ENCODE measurements at regions not wholly inside any gene's neighbourhood (a gene's known extent, or its start where the extent isn't known, plus 50 kb on each side); places are given as distances from the start of the nearest gene placed in this dataset.

GRCh38 chr17:73724990-73725389, 80.7 kb upstream of the SDK2 start:
- H3K9me3 Mint-ChIP-seq (ENCODE audit: unreplicated experiment): peaks cover 7% of the 10 kb centered on the region
- peaks cover 7% of the 10 kb centered on the region for H3K27me3 Mint-ChIP-seq (ENCODE audit: unreplicated experiment)
- no peak overlapping the region for H3K4me3 Mint-ChIP-seq (ENCODE audit: unreplicated experiment)
- peaks cover 9% of the 10 kb centered on the region for H3K4me1 Mint-ChIP-seq (ENCODE audit: low read depth, unreplicated experiment)
- no peak for TF ChIP-seq CTCF (IDR thresholded peaks at IDR 0.05; ENCODE audit: partially characterized antibody, unreplicated experiment)
- no peak overlapping the region for H3K27ac Mint-ChIP-seq (ENCODE audit: unreplicated experiment)
- peaks cover 5% of the 10 kb centered on the region for H3K36me3 Mint-ChIP-seq (ENCODE audit: unreplicated experiment)
- no peak for DNase-seq

GRCh38 chr17:73725794-73726515, 81.7 kb upstream of the SDK2 start:
- H3K4me1 Mint-ChIP-seq (ENCODE audit: low read depth, unreplicated experiment): peaks cover 9% of the 10 kb centered on the region
- no peak for DNase-seq
- H3K9me3 Mint-ChIP-seq (ENCODE audit: unreplicated experiment): peaks cover 8% of the 10 kb centered on the region
- no peak overlapping the region for H3K4me3 Mint-ChIP-seq (ENCODE audit: unreplicated experiment)
- H3K27me3 Mint-ChIP-seq (ENCODE audit: unreplicated experiment): peaks cover 8% of the 10 kb centered on the region
- no peak overlapping the region for H3K27ac Mint-ChIP-seq (ENCODE audit: unreplicated experiment)
- no peak for TF ChIP-seq CTCF (IDR thresholded peaks at IDR 0.05; ENCODE audit: partially characterized antibody, unreplicated experiment)
- peaks cover 8% of the 10 kb centered on the region for H3K36me3 Mint-ChIP-seq (ENCODE audit: unreplicated experiment)

GRCh38 chr17:73727941-73728340, 83.7 kb upstream of the SDK2 start:
- H3K27me3 Mint-ChIP-seq (ENCODE audit: unreplicated experiment): peaks cover 8% of the 10 kb centered on the region

GRCh38 chr17:73729101-73729500, 84.9 kb upstream of the SDK2 start:
- H3K4me3 Mint-ChIP-seq (ENCODE audit: unreplicated experiment): no peak overlapping the region
- peaks cover 9% of the 10 kb centered on the region for H3K9me3 Mint-ChIP-seq (ENCODE audit: unreplicated experiment)
- H3K36me3 Mint-ChIP-seq (ENCODE audit: unreplicated experiment): peaks cover 10% of the 10 kb centered on the region
- peaks cover 8% of the 10 kb centered on the region for H3K27me3 Mint-ChIP-seq (ENCODE audit: unreplicated experiment)
- no peak overlapping the region for H3K27ac Mint-ChIP-seq (ENCODE audit: unreplicated experiment)
- no peak for DNase-seq
- TF ChIP-seq CTCF (IDR thresholded peaks at IDR 0.05; ENCODE audit: partially characterized antibody, unreplicated experiment): no peak
- H3K4me1 Mint-ChIP-seq (ENCODE audit: low read depth, unreplicated experiment): no peaks in the 10 kb centered on the region

More at GRCh38 chr17:73727941-73728340, 83.7 kb upstream of the SDK2 start:
- DNase-seq: no peak
- peaks cover 10% of the 10 kb centered on the region for H3K36me3 Mint-ChIP-seq (ENCODE audit: unreplicated experiment)
- no peak overlapping the region for H3K27ac Mint-ChIP-seq (ENCODE audit: unreplicated experiment)
- H3K4me3 Mint-ChIP-seq (ENCODE audit: unreplicated experiment): no peak overlapping the region
- H3K4me1 Mint-ChIP-seq (ENCODE audit: low read depth, unreplicated experiment): peaks cover 4% of the 10 kb centered on the region
- peaks cover 9% of the 10 kb centered on the region for H3K9me3 Mint-ChIP-seq (ENCODE audit: unreplicated experiment)
- no peak for TF ChIP-seq CTCF (IDR thresholded peaks at IDR 0.05; ENCODE audit: partially characterized antibody, unreplicated experiment)

GRCh38 chr17:73731733-73732132, 87.5 kb upstream of the SDK2 start:
- no peak overlapping the region for H3K4me3 Mint-ChIP-seq (ENCODE audit: unreplicated experiment)
- peaks cover 10% of the 10 kb centered on the region for H3K36me3 Mint-ChIP-seq (ENCODE audit: unreplicated experiment)
- DNase-seq: no peak
- peaks cover 12% of the 10 kb centered on the region for H3K27me3 Mint-ChIP-seq (ENCODE audit: unreplicated experiment)
- H3K9me3 Mint-ChIP-seq (ENCODE audit: unreplicated experiment): peaks cover 13% of the 10 kb centered on the region
- no peak for TF ChIP-seq CTCF (IDR thresholded peaks at IDR 0.05; ENCODE audit: partially characterized antibody, unreplicated experiment)
- H3K4me1 Mint-ChIP-seq (ENCODE audit: low read depth, unreplicated experiment): no peaks in the 10 kb centered on the region
- no peak overlapping the region for H3K27ac Mint-ChIP-seq (ENCODE audit: unreplicated experiment)

Measured in glutamatergic neuron (in vitro differentiated cells).